ENCODE measurements at regions not wholly inside any gene's neighbourhood (a gene's known extent, or its start where the extent isn't known, plus 50 kb on each side); places are given as distances from the start of the nearest gene placed in this dataset.

- Histone ChIP-seq H3K4me1 (ENCODE audit: insufficient read depth, low read length) (no peaks in the 10 kb centered on the region), H3K27ac (ENCODE audit: low read depth, low read length) (no peak overlapping the region), H3K4me2 (ENCODE audit: insufficient read depth, low read length) (no peak overlapping the region), H3K4me3 (ENCODE audit: insufficient read depth, low read length) (no peak overlapping the region), H2AFZ (ENCODE audit: low read length) (no peak overlapping the region), H3K27me3 (ENCODE audit: insufficient read depth, low read length) (no peaks in the 10 kb centered on the region), H3K9me3 (ENCODE audit: low read depth, low read length) (no peaks in the 10 kb centered on the region), H3K36me3 (ENCODE audit: insufficient read depth, low read length) (no peaks in the 10 kb centered on the region), H4K20me1 (ENCODE audit: insufficient read depth, low read length) (no peaks in the 10 kb centered on the region), H3K79me2 (ENCODE audit: insufficient read depth, low read length) (no peaks in the 10 kb centered on the region)
- no peak for TF ChIP-seq CTCF (IDR thresholded peaks at IDR 0.05; ENCODE audit: extremely low read depth, low read depth, low read length)
- DNase-seq (ENCODE audit: insufficient read length, low spot score, missing footprints): no peak
These were observed 63.8 kb downstream of the CNTN3 start for GRCh38 chr3:74550686-74551085.

- H3K27ac ChIP-seq (ENCODE audit: low read depth, low read length): no peak overlapping the region
- no peaks in the 10 kb centered on the region for H4K20me1 ChIP-seq (ENCODE audit: insufficient read depth, low read length)
These were observed 68.0 kb downstream of the CNTN3 start for GRCh38 chr3:74546426-74546825.

GRCh38 chr3:74542441-74542840 lies 72.0 kb downstream of the CNTN3 start:
- Histone ChIP-seq H3K27ac (ENCODE audit: low read depth, low read length) (no peak overlapping the region), H3K79me2 (ENCODE audit: insufficient read depth, low read length) (no peaks in the 10 kb centered on the region), H3K9me3 (ENCODE audit: low read depth, low read length) (no peaks in the 10 kb centered on the region), H2AFZ (ENCODE audit: low read length) (no peak overlapping the region), H3K4me3 (ENCODE audit: insufficient read depth, low read length) (no peak overlapping the region), H3K4me1 (ENCODE audit: insufficient read depth, low read length) (no peaks in the 10 kb centered on the region), H3K36me3 (ENCODE audit: insufficient read depth, low read length) (no peaks in the 10 kb centered on the region), H4K20me1 (ENCODE audit: insufficient read depth, low read length) (no peaks in the 10 kb centered on the region), H3K27me3 (ENCODE audit: insufficient read depth, low read length) (no peaks in the 10 kb centered on the region), H3K4me2 (ENCODE audit: insufficient read depth, low read length) (no peak overlapping the region)
- no peak for DNase-seq (ENCODE audit: insufficient read length, low spot score, missing footprints)
- no peak for TF ChIP-seq CTCF (IDR thresholded peaks at IDR 0.05; ENCODE audit: extremely low read depth, low read depth, low read length)

More at GRCh38 chr3:74546426-74546825, 68.0 kb downstream of the CNTN3 start:
- Histone ChIP-seq H3K27me3 (ENCODE audit: insufficient read depth, low read length) (no peaks in the 10 kb centered on the region), H3K36me3 (ENCODE audit: insufficient read depth, low read length) (no peaks in the 10 kb centered on the region), H3K4me2 (ENCODE audit: insufficient read depth, low read length) (no peak overlapping the region), H3K79me2 (ENCODE audit: insufficient read depth, low read length) (no peaks in the 10 kb centered on the region), H2AFZ (ENCODE audit: low read length) (no peak overlapping the region), H3K9me3 (ENCODE audit: low read depth, low read length) (no peaks in the 10 kb centered on the region), H3K4me1 (ENCODE audit: insufficient read depth, low read length) (no peaks in the 10 kb centered on the region), H3K4me3 (ENCODE audit: insufficient read depth, low read length) (no peak overlapping the region)
- no peak for TF ChIP-seq CTCF (IDR thresholded peaks at IDR 0.05; ENCODE audit: extremely low read depth, low read depth, low read length)
- no peak for DNase-seq (ENCODE audit: insufficient read length, low spot score, missing footprints)

GRCh38 chr3:74539876-74540275 lies 74.6 kb downstream of the CNTN3 start:
- no peak for DNase-seq (ENCODE audit: insufficient read length, low spot score, missing footprints)
- Histone ChIP-seq H2AFZ (ENCODE audit: low read length) (no peak overlapping the region), H3K79me2 (ENCODE audit: insufficient read depth, low read length) (no peaks in the 10 kb centered on the region), H3K27me3 (ENCODE audit: insufficient read depth, low read length) (no peaks in the 10 kb centered on the region), H3K9me3 (ENCODE audit: low read depth, low read length) (no peaks in the 10 kb centered on the region), H3K4me3 (ENCODE audit: insufficient read depth, low read length) (no peak overlapping the region), H3K4me1 (ENCODE audit: insufficient read depth, low read length) (no peaks in the 10 kb centered on the region), H3K4me2 (ENCODE audit: insufficient read depth, low read length) (no peak overlapping the region), H3K27ac (ENCODE audit: low read depth, low read length) (no peak overlapping the region), H3K36me3 (ENCODE audit: insufficient read depth, low read length) (no peaks in the 10 kb centered on the region), H4K20me1 (ENCODE audit: insufficient read depth, low read length) (no peaks in the 10 kb centered on the region)
- no peak for TF ChIP-seq CTCF (IDR thresholded peaks at IDR 0.05; ENCODE audit: extremely low read depth, low read depth, low read length)

All from osteoblast (primary cell).